ENCODE measurements at regions not wholly inside any gene's neighbourhood (a gene's known extent, or its start where the extent isn't known, plus 50 kb on each side); places are given as distances from the start of the nearest gene placed in this dataset.

- Histone ChIP-seq H3K4me1 (no peaks in the 10 kb centered on the region), H3K4me3 (no peak overlapping the region), H3K36me3 (no peaks in the 10 kb centered on the region), H3K27me3 (no peaks in the 10 kb centered on the region), H3K27ac (no peak overlapping the region), H3K9me3 (no peaks in the 10 kb centered on the region)
- ATAC-seq (no peak), DNase-seq (no peak)
- TF ChIP-seq CTCF (IDR thresholded peaks at IDR 0.05 in 4 of 5, conservative IDR thresholded peaks at IDR 0.05 in 1 of 5) = no peak
- TF ChIP-seq POLR2A (IDR thresholded peaks at IDR 0.05) = no peak
- intact Hi-C loops (cut with DNase I; ENCODE audit: low total_unique reads) (no loop called here), in situ Hi-C loops (cut with MboI; ENCODE audit: low sequenced_read_pairs in 4 of 4) (no loop called here)
These were observed 57.9 kb upstream of the KCNJ16 start for GRCh38 chr17:70017112-70017511.

- Histone ChIP-seq H3K27ac (no peak overlapping the region), H3K4me1 (no peaks in the 10 kb centered on the region), H3K4me3 (no peak overlapping the region), H3K36me3 (no peaks in the 10 kb centered on the region), H3K9me3 (no peaks in the 10 kb centered on the region), H3K27me3 (no peaks in the 10 kb centered on the region)
- ATAC-seq = no peak
- TF ChIP-seq CTCF (IDR thresholded peaks at IDR 0.05 in 4 of 5, conservative IDR thresholded peaks at IDR 0.05 in 1 of 5) (no peak), POLR2A (IDR thresholded peaks at IDR 0.05) (no peak)
- in situ Hi-C loops (cut with MboI; ENCODE audit: low sequenced_read_pairs in 4 of 4) = no loop called here
- no peak for DNase-seq
- intact Hi-C loops (cut with DNase I; ENCODE audit: low total_unique reads) = no loop called here
These were observed 57.1 kb upstream of the KCNJ16 start for GRCh38 chr17:70017941-70018340.

GRCh38 chr17:70021726-70022125 lies 53.3 kb upstream of the KCNJ16 start:
- Histone ChIP-seq H3K27ac (no peak overlapping the region), H3K4me1 (no peaks in the 10 kb centered on the region), H3K36me3 (no peaks in the 10 kb centered on the region), H3K27me3 (no peaks in the 10 kb centered on the region), H3K9me3 (no peaks in the 10 kb centered on the region), H3K4me3 (no peak overlapping the region)
- DNase-seq (no peak), ATAC-seq (no peak)
- in situ Hi-C loops (cut with MboI; ENCODE audit: low sequenced_read_pairs in 4 of 4) = no loop called here
- intact Hi-C loops (cut with DNase I; ENCODE audit: low total_unique reads) = no loop called here
- TF ChIP-seq CTCF (IDR thresholded peaks at IDR 0.05 in 4 of 5, conservative IDR thresholded peaks at IDR 0.05 in 1 of 5) = no peak

- H3K4me3 ChIP-seq = no peak overlapping the region
- H3K27me3 ChIP-seq = no peaks in the 10 kb centered on the region
- in situ Hi-C loops (cut with MboI; ENCODE audit: low sequenced_read_pairs in 4 of 4) = no loop called here
- intact Hi-C loops (cut with DNase I; ENCODE audit: low total_unique reads) = no loop called here
- TF ChIP-seq POLR2A (IDR thresholded peaks at IDR 0.05) = no peak
- TF ChIP-seq CTCF (IDR thresholded peaks at IDR 0.05 in 4 of 5, conservative IDR thresholded peaks at IDR 0.05 in 1 of 5) = no peak
- ATAC-seq = no peak
- DNase-seq = no peak
- H3K36me3 ChIP-seq = no peaks in the 10 kb centered on the region
- no peaks in the 10 kb centered on the region for H3K4me1 ChIP-seq
- H3K27ac ChIP-seq = no peak overlapping the region
- H3K9me3 ChIP-seq = no peaks in the 10 kb centered on the region
These were observed 52.9 kb upstream of the KCNJ16 start for GRCh38 chr17:70022175-70022574.

- H3K4me1 ChIP-seq = peaks cover 5 to 8% of the 10 kb centered on the region in 2 donors
- no peak overlapping the region for H3K4me3 ChIP-seq
- no peaks in the 10 kb centered on the region for H3K36me3 ChIP-seq
- intact Hi-C loops (cut with DNase I; ENCODE audit: low total_unique reads) (no loop called here), in situ Hi-C loops (cut with MboI; ENCODE audit: low sequenced_read_pairs in 4 of 4) (no loop called here)
- no peak overlapping the region for H3K27ac ChIP-seq
- ATAC-seq (no peak), DNase-seq (no peak)
- TF ChIP-seq POLR2A (IDR thresholded peaks at IDR 0.05) = no peak
- no peak for TF ChIP-seq CTCF (IDR thresholded peaks at IDR 0.05 in 4 of 5, conservative IDR thresholded peaks at IDR 0.05 in 1 of 5)
- peaks cover 0 to 3% (median 0%) of the 10 kb centered on the region in 3 donors for H3K9me3 ChIP-seq
- H3K27me3 ChIP-seq = no peaks in the 10 kb centered on the region
These were observed 50.8 kb upstream of the KCNJ16 start for GRCh38 chr17:70024253-70024652.
